Astrocyte of the spinal cord (primary cell): ENCODE measurements at regions not wholly inside any gene's neighbourhood (a gene's known extent, or its start where the extent isn't known, plus 50 kb on each side); places are given as distances from the start of the nearest gene placed in this dataset.
A peak's percentile ranks its signal among the peaks of the same experiment; 100 is the strongest.

Experiments used
- DNase-seq: peaks from one replicate; pipeline ENCODE4 v3.0.0; 2011; ENCODE audit warnings: low read depth, low spot score
- H3K4me3 ChIP-seq: 2 replicates; pipeline ENCODE4 v1.5.1; 2011; ENCODE audit warnings: low read depth, mild to moderate bottlenecking, low read length, moderate library complexity
- CTCF ChIP-seq: IDR thresholded peaks from 2 replicates; pipeline ENCODE4 v1.5.1; 2012; ENCODE audit warnings: low read depth, mild to moderate bottlenecking, low read length, inconsistent platforms
- in situ Hi-C: cut with HindIII; loops from 2 replicates; pipeline ENCODE4 v1.10.0; 2017; ENCODE audit warnings: low sequenced_read_pairs

DNA sequence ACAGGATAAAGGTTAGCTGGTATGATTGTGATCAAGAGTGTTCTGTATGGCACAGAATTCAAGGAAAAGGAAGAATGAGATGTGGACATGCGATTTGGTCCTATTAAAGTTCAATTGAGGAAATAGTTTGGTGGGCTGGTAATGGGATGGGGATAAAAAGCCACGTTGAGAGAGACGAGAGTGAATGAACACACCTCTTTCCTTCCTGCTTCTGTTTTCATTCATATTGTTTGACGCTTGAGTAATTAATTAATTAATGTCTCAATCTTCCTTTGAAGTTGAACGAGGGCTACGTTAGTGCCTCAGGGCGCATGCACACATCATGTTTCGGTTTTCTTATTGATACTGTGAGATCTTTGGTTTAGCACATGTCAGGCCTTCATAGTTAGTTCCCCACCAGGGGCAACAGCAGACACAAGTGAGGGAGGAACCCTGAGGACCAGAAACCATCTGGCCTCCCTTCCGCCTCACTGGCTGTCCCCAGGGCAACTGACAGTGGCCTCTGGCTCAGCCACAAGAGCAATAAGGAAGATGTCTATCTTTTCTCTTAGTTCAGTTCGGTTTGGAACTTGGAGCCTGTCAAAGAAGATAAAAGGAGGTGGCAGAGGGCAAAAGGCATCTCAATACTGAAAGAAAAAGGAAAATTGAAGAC is 116.0 kb downstream of the LIPG start:
- DNase-seq, result no peak
- no peak for TF ChIP-seq CTCF
- H3K4me3 ChIP-seq, result no peak overlapping the region
- in situ Hi-C loops, result no loop called here

- no peak for TF ChIP-seq CTCF
- no peak for DNase-seq
- H3K4me3 ChIP-seq, result no peak overlapping the region
- in situ Hi-C loops, result no loop called here
Observed at GRCh38 chr18:49677081-49677480, 115.2 kb downstream of the LIPG start.

GRCh38 chr18:49673281-49673680 is 111.4 kb downstream of the LIPG start:
- H3K4me3 ChIP-seq, result no peak overlapping the region
- no peak for DNase-seq
- in situ Hi-C loops, result no loop called here
- no peak for TF ChIP-seq CTCF

DNA sequence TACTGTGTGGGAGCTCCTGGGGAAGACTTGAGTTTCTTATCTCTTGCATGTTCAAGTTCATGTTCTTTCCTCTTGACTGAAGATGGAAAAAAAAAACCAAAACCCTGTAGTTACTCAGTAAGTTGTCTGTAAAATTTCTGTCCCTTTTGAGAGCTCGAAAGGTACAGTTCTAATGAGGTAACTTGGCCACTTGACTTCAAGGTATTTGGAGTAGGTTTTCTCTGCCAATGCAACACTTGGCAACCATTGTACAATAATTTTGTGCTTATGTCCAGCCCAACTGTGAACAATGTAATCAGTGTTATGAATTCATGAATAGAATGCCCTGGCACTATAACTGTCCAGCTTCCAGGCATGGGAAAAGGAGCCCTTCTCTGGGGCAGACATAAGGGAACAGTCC is 111.0 kb downstream of the LIPG start:
- in situ Hi-C loops, result no loop called here
- TF ChIP-seq CTCF, result no peak
- no peak for DNase-seq
- no peak overlapping the region for H3K4me3 ChIP-seq

DNA sequence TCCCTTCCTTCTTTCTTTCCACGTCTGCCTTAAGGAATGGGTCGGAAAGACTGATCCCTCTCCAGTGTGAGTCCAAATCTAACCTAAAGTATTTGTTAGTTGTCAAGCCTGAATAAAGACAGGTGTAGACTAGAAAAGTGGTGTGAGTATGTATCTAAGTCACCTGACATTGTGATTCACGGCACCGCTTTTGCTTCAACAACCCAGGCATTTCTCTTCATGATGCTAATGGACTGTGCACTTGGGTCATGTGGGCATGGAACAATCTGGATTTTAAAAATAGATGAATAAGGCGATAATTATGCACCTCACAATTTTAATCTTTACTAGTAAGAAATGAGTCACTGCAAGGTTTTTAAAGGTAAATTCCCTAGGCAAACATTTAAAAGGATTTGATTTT is 107.5 kb downstream of the LIPG start:
- in situ Hi-C loops, result no loop called here
- no peak overlapping the region for H3K4me3 ChIP-seq
- no peak for DNase-seq
- no peak for TF ChIP-seq CTCF

- in situ Hi-C loops, result no loop called here
- no peak for TF ChIP-seq CTCF
- peak; percentile 52 for DNase-seq
- no peak overlapping the region for H3K4me3 ChIP-seq
Observed at GRCh38 chr18:49668574-49669275, 106.9 kb downstream of the LIPG start.
